HS-27A (cell line): ENCODE measurements at regions not wholly inside any gene's neighbourhood (a gene's known extent, or its start where the extent isn't known, plus 50 kb on each side); places are given as distances from the start of the nearest gene placed in this dataset.
A peak's percentile ranks its signal among the peaks of the same experiment; 100 is the strongest.

Source experiments
- DNase-seq: peaks from one replicate; pipeline ENCODE4 v3.0.0-alpha.2; 2012; ENCODE audit warnings: low read depth, missing footprints

DNA sequence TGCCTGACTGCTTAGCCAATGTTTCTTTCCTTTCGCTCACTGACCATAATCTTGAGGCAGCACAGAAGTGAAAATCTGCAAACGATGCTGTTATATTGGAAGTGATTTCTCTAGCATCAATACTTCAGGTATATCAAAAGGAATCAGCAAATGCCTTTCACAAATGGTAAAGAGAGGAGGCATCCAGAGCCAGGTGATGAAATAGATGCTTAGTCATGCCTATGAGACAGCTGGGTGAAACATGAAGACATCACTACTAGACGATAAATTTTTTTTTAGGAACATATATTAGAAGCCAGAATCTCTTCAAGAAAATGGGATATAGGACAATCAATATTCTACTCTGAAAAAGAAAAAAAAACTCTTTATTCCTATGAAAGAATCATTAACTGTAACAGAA is 249.2 kb upstream of the SLC39A10 start:
- DNase-seq = no peak

- DNase-seq = no peak
Observed at GRCh38 chr2:195406886-195407603, 250.0 kb upstream of the SLC39A10 start.

DNA sequence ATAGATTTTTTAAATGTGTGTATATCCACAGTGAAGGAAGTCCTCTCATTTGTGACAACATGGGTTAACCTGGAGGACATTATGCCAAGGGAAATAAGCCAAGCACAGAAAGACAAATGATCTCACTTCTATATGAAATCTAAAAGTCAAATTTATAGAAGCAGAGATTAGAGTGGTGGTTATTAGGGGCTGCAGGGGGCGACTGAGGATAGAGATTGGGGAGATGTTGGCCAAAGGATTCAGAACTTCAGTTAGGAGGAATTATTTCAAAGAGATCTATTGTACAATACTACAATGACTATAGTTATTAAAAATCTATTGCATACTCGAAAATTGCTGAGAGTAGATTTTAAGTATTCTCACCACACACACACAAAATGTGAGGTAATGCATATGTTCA is 252.4 kb upstream of the SLC39A10 start:
- no peak for DNase-seq

- no peak for DNase-seq
Observed at GRCh38 chr2:195396479-195396878, 260.5 kb upstream of the SLC39A10 start.

DNA sequence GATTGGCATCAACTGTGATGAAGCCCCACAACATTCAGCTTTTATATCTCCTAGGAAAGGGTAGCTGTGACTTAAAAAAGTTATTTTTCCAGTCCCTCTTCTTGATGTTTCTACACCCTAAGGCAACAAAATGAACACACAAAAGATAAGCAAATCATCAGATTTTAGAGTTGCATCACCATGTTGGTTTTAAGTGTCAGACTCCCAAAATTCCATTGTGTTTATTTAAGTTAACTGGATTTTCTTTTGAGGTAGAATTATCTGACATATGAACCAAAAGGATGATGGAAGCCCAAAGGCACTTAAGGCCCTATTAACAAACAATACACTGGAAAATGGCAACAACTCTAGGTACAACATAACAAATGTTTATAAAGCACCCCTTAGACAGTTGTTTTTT is 261.7 kb upstream of the SLC39A10 start:
- no peak for DNase-seq

DNA sequence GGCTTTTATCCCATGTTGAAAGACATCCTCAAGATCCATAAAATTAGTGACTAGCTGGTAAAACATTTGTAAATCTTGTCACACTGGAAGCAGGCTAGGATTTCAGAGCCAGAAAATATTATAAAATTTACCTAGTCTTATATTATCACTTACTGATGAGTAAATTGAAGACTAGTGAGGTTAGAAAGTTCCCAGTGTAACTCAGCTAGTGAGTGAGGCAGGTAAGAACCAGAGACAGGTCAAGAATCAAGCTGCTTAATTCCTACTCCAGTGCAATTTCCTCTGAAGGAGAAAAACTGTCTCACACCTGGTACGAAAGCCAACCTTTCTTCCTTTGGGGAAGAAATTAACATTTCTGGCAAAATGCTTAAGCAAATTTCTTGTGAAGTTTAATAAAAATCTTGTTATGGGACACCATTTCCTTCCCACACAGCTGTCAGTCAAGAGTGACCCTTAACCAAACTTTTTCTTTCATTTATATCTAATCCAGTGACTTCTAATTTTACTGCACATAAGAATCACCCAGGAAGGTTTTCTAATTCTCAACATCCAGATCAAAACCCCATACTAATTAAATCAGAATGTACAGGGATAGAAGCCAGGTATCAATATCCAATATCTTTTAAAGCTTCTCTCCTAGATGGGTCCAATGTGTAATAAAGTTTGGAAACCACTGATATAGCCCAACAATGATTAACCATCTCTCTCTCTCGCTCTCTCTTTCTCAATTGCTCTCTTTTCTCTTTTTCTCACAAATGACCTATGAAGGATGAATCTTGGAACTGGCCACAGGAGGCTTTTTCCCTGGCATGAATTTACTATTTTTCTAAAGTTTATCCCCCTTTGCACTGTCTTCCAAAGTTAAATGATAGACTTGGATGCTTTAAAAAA is 264.3 kb upstream of the SLC39A10 start:
- DNase-seq = no peak

DNA sequence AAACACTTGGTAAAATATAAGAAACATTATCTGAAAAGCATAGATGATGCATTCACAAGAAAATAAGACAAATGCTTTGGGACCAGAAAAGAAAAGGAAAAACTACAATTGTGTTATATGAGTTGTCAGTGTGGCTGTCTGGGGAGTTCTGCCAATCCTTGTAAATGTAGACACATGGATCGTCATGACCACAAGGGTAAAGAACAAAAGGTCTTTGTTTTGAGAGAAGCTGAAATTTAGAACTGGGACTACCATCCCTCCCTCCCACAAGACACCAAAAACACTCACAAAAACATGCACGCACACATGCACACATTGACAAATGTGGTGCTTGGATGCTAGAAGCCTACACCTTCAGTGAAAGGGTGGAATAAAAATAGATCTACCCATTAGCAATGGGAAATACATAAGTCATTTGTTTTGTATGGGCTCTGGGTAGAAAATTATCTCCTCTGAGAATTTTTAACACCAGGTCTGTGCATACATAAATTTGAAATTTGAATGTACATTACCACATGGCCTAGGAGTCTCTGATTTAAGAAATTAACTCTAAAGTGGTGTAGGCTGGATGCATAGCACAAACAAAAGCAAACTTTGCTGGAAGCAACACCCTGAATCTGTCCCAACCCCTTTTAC is 266.2 kb upstream of the SLC39A10 start:
- DNase-seq = no peak

DNA sequence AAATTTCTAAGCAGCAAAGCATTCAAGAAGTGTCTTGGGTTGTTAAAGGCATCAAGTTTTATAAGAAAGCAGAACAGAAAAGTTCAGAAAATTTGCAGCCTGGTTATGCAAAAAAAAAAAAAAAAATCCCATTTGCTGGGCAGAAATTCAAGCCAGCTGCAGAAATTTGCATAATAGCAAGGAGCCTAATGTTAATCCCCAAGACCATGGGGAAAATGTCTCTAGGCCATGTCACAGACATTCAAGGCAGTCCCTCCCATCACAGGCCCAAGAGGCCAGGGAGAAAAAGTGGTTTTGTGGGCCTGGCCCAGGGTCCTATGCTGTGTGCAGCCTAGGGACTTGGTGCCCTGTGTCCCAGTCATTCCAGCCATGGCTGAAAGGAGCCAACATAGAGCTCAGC is 269.0 kb upstream of the SLC39A10 start:
- DNase-seq = no peak

GRCh38 chr2:195382186-195382585 is 274.8 kb upstream of the SLC39A10 start:
- no peak for DNase-seq

DNA sequence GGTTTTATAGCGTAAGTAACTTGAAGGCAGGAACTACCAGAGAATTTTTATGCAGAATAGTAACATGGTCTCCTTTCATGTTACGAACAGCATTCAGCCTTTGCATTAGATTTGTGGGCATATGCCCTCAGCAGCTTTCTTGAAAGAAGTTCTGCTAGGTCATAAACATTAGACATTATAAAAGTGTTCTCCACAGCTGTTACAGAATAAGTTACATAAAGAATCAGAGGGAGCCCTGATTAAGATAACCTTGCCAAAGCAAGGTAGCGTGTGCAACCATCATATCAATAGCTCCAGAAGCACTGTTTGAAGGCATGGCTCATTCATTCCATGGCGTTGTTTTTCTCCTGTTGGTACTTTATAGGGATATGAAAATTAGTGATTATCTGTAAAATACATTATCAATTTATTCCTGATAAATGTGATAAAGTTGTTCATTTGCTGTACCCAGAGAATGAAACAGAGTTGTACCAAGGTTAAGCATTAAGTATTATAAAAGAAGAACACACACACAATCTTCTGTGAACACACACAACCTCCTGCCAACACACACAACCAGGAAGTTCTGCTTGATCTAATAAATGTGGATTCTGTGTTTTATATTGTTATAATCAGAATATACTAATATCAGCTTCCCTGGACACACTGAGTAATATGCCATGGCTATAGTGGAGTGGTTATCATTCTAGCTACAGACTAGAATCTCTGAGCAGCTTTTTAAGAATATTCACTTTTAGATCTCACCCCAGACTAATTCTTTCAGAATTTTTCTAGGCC is 286.7 kb upstream of the SLC39A10 start:
- no peak for DNase-seq

DNA sequence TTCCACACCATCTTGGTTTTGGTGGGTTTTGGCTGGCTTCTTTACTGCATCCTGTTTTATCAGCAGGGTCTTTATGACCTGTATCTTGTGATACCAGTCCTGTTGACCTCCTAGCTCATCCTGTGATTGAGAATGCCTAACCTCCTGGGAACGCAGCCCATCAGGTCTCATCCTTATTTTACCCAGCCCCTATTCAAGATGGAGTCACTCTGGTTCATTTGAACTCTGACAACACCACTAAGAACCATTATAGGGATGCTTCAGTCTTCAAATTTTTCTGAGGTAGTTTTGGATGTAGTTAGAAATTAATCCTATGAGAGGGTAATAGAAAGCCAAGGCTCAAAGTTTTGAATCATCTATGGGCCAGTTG is 287.8 kb upstream of the SLC39A10 start:
- no peak for DNase-seq

GRCh38 chr2:195368249-195369217 is 288.5 kb upstream of the SLC39A10 start:
- DNase-seq = no peak

- no peak for DNase-seq
Observed at GRCh38 chr2:195367809-195368208, 289.2 kb upstream of the SLC39A10 start.

- DNase-seq = peak; percentile 24
Observed at GRCh38 chr2:195364015-195364965, 292.7 kb upstream of the SLC39A10 start.

GRCh38 chr2:195363496-195363895 is 293.5 kb upstream of the SLC39A10 start:
- DNase-seq = no peak

- DNase-seq = no peak
Observed at GRCh38 chr2:195360242-195360641, 296.8 kb upstream of the SLC39A10 start.

GRCh38 chr2:195359043-195359735 is 297.8 kb upstream of the SLC39A10 start:
- DNase-seq = no peak

DNA sequence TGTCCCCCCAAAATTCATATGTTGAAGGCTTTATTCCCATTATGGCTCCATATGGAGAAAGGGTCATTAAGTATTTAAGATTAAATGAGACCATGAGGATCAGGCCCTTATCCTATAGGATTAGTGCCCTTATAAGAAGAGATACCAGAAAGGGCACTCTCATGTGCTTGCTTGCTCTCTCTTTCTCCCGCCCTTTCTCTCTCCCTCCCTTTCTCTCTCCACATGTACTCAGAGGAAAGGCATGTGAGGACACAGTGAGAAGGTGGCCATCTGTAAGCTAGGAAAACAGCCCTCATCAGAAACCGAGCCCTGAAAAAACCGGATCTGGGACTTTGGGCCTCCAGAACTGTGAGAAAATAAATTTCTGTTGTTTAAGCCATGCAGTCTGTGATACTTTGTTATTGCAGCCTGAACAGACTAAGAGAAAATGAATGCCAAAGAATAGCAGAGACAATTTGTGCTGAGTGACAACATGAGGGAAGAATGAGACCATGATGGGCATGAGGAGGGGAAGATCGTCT is 300.0 kb upstream of the SLC39A10 start:
- no peak for DNase-seq

DNA sequence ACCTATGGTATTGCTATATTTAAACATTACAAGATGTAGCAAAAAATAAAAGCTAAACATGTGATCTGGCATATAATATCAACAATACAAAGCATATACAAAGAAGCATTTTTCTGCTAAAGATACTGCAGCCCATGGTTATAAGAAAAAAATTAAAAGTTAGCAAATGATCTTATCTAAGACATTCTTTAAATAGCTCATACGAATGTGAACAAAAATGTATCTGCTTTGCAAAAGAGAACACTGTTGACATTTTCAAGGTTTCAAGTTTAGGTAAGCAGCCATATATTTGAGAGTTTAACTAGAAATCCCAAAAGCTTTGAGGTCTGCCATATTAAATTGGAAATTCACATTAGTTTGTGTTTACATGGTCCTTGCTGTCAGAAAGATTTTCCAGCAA is 301.0 kb upstream of the SLC39A10 start:
- DNase-seq = no peak
